Tibial nerve (tissue), 4 donors: ENCODE measurements at regions not wholly inside any gene's neighbourhood (a gene's known extent, or its start where the extent isn't known, plus 50 kb on each side); places are given as distances from the start of the nearest gene placed in this dataset.
"Not testable (repeated sequence)": the region's sequence is repeated elsewhere in the genome, so short reads cannot be mapped to it uniquely, and the experiment has no call there.

Source experiments
- EP300 ChIP-seq, 2 donors: sonication (generic); formaldehyde crosslinking; IDR thresholded peaks; one replicate each; pipeline ENCODE4 v1.6.1; 2017; ENCODE audit warnings: antibody characterized with exemption in 2 of 2, mild to moderate bottlenecking in 1 of 2
- TF ChIP-seq, protein P1 (sequence below), 5 experiments: fragments of 200-600 bp in 3 of 5; fragments of 450-650 bp in 2 of 5; sonication (generic) in 3 of 5; IDR thresholded peaks; one replicate each; pipeline ENCODE4 v1.5.1; 2016 to 2019; ENCODE audit warnings: antibody characterized with exemption in 5 of 5, mild to moderate bottlenecking in 3 of 5, moderate library complexity in 2 of 5

DNA sequence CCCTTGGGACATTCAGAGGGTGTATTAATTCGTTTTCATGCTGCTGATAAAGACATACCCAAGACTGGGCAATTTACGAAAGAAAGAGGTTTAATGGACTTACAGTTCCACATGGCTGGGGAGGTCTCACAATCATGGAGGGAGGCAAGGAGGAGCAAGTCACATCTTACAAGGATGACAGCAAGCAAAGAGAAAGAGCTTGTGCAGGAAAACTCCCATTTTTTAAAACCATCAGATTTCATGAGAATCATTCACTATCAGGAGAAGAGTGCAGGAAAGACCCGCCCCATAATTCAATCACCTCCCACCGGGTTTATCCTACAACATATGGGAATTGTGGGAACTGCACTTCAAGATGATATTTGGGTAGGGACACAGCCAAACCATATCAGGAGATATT lies 367.1 kb upstream of the SLC35B3 start:
- TF ChIP-seq, protein P1, sequence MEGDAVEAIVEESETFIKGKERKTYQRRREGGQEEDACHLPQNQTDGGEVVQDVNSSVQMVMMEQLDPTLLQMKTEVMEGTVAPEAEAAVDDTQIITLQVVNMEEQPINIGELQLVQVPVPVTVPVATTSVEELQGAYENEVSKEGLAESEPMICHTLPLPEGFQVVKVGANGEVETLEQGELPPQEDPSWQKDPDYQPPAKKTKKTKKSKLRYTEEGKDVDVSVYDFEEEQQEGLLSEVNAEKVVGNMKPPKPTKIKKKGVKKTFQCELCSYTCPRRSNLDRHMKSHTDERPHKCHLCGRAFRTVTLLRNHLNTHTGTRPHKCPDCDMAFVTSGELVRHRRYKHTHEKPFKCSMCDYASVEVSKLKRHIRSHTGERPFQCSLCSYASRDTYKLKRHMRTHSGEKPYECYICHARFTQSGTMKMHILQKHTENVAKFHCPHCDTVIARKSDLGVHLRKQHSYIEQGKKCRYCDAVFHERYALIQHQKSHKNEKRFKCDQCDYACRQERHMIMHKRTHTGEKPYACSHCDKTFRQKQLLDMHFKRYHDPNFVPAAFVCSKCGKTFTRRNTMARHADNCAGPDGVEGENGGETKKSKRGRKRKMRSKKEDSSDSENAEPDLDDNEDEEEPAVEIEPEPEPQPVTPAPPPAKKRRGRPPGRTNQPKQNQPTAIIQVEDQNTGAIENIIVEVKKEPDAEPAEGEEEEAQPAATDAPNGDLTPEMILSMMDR (IDR thresholded peaks at IDR 0.05): not testable (repeated sequence)
- TF ChIP-seq EP300 (IDR thresholded peaks at IDR 0.05): not testable (repeated sequence)
